GM18861 (cell line): ENCODE measurements at regions not wholly inside any gene's neighbourhood (a gene's known extent, or its start where the extent isn't known, plus 50 kb on each side); places are given as distances from the start of the nearest gene placed in this dataset.
"Not testable (repeated sequence)": the region's sequence is repeated elsewhere in the genome, so short reads cannot be mapped to it uniquely, and the experiment has no call there.

ENCODE experiments used
- ATAC-seq: cut with Tn5 transposase; IDR thresholded peaks from one replicate; pipeline ENCODE4 v1.9.1; 2021; ENCODE audit not compliant: unreplicated experiment

DNA sequence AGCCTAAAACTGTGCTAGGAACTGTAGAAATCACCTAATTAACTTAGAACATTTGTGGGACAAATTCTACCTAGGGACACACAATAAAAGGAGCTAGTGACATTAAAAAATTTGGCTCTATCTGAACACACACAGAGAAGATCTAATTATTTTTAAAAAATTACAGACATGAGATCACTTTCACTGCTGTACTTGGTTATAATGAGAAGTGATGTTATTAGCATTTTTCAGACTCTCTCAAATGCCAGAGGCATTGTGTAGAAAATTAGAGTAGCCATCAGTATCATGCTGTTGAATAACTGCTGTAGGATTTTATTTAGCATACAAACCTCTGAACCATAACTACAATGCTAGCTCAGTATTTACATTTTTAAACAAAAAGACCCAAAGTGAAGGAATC lies 109.1 kb upstream of the ANK2 start:
- ATAC-seq = no peak

DNA sequence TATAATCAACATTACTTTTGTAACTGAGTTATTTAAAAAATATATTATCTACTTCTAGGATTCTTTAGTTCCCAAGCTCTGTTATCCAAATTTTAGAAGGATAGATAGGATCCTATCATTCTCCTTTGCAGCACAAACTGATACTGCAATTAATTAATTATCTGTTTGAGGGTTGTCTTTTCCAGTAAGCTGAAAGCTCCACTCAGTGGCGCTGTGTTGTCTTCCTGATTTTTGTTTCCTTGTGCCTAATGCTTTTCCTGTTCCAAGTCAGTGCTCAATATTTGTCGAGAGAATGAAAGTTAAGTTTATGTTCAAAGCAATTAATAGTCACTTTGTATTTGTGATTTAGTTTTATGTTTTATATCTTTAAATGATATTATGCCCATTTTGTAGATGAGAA lies 107.4 kb upstream of the ANK2 start:
- no peak for ATAC-seq

DNA sequence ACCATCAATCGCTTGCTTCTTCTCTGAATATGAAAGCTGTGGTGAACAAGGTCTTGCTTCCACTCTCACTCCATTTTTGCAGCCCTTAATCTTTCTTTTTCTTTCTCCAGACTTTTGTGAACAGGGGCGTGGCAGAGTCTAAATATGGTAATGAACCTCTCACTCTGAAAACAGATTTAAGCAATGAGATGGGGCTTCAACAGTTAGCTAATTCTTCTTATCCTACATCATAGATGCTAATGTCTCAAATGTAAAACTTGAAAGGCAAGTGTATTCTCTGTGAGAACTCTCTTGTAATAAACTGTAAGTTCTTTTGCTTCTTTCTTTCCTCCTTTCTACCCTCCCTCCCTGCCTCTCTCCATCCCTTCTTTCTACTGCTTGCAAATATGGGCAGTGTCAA lies 106.5 kb upstream of the ANK2 start:
- ATAC-seq = no peak

DNA sequence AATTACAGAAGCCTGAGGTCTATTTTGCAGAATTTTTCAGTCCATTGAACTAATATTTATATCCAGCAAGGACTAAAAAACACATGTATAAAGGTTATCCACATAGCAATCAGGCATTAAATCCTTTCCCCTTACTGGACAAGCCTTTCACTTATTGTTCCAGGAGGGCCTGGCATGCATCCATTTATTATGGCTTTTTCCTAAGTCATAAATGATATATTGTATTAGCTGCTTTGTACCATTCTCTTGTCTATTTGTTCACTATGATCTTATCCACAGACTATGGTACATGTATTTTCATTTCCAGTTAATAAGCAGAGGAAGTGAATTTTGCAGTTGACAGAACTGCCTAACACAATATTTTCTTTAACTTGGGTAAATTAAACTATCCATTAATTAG lies 105.4 kb upstream of the ANK2 start:
- no peak for ATAC-seq

DNA sequence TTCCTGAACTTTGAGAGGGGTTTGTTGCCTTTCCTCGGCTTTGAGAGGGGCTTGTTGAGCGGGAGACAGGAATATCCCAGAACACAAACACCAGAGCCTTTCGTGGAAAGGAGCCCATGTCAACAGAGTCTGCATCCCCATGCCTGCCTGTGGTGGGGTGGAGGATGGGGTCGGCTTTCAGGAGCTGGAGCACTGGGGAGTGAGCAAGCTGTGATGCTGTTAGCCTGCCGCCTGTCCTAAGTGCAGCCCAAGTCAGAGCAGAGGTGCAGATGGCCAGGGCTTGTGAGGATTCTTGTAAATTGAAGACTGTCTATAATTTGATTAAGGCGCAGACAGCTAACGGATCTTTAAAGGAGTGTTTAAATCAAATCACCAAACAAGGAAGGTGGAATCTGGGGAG lies 103.3 kb upstream of the ANK2 start:
- ATAC-seq = no peak

DNA sequence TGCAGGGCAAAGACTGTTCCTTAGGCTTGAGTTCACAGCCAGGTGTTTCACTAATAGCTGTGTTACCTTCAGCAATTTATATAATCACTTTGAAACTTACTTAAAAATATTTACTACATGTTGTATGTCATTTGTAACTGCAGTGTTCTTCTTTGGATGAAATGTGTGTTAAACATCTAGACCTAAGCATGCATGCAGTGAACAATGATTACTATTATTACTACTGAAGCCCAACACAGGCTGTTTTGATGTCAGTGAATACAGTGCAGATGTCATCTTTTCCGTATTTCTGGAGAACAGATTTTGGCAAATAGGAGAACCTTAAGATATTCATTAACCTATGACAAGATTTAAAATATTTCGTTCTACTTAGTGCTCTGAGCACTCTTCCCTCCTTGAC lies 101.8 kb upstream of the ANK2 start:
- no peak for ATAC-seq

DNA sequence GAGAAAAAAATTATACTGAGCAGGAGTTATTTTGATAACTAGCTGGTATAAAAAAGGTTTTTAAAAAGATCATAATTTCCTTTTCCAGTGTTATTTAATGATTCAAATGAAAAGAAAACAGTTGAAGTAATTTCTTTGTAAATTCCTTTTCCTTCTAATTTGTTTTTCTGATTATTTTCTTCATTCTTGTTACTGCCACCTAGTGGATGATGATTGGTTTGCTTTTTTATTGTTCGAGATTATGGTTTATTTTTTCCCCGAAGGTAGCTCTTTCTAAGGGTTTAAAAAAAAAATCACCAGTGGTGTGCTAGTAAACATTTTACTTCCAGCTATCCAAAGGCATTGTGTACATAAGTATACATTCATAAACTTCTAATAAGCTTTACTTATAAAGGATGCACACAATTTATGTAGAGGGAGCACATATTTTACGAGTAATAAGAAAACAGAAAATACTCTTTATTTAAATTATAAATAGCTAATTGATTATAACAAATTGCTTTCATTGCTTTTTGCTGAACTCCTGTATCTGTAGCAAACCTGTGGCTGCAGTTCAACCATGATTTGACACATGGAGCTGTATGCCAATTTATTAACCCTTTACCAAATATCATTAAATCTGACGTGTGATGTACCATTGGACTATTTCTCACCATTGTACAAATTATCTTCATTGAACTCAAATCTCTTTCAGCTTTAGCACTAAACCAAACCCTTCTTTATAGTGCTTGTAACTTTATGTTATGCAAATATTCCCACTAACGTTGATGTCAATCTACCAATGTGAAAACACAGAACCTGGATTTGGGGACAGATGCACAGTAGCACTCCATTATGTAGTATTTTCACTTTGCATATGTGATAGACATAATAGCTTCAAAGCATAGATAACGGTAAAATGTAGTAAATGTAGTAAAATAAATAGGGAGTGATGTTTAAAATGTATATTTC lies 97.8 kb upstream of the ANK2 start:
- no peak for ATAC-seq

DNA sequence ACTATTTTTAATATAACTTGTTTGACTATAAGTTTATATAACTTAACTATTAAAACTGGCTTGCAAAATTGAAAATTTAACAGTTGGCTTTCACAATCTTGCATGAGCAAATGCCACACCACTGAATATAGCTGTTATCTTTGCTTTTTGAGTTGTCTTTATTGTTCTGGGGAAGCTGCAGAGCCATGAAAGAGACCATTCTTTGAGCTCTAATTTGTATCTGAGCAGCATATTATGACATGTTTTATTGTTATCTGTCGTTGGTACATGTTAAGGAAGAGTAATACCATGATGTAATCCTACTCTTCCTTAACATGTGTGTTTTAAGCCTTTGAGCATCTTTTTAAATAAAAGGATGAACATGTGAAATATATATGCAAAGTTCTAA lies 97.1 kb upstream of the ANK2 start:
- ATAC-seq = no peak

DNA sequence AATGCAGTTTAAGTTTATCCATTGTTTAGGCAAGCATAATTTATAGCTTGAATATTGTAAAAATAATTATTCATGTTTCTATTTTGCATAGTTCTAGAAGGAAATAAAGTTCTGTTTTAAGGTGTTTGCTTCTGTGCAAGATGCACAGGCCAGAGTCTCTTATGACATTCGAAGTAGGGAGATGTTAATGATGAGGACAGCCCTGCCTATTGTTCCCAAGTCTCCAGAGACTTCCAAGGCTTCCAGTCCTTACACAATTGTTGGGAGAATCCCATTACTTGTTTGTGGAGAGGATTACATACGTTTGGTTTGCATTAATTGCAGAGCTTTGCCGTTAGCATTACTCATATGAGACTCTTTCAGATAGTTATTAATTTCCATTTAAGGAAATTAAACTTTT lies 96.2 kb upstream of the ANK2 start:
- ATAC-seq = no peak

DNA sequence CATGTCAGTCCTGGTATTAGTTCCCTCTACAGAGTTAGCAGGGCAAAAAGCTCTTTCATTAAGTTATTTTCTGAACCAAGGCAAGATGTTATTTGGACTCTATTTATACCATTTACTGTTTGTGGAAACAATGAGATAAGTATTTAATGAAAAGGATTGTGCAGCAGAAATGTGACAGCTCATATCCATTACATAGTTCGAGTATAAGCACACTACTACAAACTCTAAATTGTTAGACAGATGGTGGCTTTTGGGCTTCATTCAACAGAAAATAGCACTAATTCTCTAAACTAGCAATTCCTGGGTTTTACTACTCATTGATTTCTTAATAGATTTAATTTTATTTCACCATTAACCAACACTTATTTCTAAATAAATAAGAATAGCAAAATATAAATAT lies 95.2 kb upstream of the ANK2 start:
- no peak for ATAC-seq

DNA sequence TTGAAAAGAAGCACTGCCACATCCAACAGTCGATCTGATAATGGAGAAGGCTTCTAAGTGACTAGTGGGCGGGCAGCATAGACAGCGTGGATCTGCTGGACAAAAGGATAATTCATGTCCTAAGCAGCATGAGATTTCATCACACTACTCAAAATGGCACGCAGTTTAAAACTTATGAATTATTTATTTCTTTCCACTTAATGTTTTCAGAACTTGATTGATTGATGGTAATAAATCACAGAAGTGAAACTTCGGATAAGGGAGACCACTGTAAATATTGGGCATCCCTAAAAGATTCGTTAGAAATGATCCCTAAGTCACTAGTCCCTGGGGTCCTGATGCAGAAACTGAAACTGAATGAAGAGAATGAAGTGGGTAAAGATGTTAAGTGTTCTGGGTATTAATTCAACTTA lies 93.0 kb upstream of the ANK2 start:
- no peak for ATAC-seq

DNA sequence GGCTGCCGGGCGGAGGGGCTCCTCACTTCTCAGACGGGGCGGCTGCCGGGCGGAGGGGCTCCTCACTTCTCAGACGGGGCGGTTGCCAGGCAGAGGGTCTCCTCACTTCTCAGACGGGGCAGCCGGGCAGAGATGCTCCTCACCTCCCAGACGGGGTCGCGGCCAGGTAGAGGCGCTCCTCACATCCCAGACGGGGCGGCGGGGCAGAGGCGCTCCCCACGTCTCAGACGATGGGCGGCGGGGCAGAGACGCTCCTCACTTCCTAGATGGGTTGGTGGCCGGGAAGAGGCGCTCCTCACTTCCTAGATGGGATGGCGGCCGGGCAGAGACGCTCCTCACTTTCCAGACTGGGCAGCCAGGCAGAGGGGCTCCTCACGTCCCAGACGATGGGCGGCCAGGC lies 91.7 kb upstream of the ANK2 start:
- not testable (repeated sequence) for ATAC-seq

DNA sequence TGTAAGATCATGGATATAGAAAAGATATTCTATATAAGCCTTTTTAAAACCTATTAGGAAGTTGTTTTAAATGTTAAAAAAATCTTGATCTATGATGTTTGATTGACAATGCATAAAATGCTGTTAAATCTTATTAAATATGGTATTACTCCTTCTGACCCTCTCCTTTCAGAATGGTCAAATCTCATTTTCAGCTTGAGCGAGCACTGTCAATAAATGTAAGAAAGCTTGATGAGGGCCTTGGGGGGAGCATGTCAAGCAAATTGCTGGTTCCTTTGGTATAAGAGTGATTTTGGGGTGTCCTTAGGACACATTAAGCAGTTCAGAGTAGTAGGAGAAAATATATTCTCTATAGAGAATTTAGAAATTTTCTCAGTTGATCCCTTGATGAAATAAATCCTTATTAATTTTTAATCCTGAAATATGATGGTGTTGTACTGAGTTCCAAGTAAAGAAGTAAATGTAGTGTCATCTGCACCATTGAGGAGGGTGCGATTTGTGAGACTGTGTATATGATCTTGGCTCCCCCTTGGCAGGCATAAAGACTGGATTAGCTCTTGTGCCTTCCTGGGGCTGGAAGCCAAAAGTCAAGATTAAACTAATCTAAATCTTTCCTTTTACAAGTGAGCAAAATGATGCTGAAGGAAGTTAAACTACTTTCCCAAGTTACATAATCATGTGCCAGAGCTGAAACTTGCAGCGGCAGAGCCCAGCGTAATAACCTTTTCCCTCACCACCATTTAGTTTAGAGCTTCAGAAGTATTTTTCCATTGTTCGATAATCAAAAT lies 82.6 kb upstream of the ANK2 start:
- ATAC-seq = no peak

DNA sequence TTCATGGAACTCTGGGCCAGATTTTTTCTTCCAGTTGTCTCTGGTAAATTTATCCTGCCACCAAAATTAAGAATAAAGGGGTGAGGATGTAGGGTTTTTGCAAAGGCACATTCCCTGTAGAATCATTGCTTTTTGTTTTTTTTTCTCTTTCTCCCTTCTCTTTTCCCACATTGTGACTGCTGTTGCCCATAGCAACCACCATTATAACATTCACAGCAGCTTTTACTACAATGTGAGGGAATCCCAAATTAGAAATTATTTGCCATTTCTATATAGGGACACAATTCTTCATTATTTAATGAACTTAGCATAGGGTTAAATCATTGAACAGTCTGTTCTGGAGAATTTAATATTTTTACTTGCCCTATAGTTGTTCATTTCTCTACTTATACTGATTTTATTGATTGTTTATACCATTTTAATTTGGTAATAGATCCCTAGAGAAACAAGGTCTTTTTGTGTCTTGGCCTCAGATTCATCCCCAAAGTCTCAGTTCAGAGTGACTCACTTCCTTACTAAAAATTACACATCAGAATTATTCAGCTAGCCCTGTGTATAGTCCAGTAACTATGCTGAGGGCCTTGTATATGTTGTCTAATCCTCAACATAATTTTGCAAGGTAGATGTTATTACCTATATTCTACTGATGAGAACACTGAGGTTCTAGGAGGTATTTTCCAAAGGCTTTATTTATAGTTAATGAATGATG lies 80.8 kb upstream of the ANK2 start:
- no peak for ATAC-seq

DNA sequence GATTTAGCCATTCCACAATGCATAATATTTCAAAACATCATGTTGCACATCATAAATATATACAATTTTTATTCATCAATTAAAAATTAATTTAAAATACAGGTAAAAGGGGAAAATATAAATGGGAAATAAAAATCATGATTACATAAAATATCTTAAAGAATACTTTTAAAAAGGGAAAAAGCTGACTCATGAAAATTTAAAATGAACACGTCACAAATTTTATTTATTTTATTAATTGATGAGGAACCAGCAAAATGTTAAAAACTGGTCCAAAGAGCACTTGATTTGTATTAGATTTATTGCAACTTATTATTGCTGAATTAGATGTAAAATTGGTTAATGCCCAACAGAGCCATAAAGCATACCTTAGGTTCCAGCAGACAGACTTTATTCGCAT lies 78.5 kb upstream of the ANK2 start:
- no peak for ATAC-seq

DNA sequence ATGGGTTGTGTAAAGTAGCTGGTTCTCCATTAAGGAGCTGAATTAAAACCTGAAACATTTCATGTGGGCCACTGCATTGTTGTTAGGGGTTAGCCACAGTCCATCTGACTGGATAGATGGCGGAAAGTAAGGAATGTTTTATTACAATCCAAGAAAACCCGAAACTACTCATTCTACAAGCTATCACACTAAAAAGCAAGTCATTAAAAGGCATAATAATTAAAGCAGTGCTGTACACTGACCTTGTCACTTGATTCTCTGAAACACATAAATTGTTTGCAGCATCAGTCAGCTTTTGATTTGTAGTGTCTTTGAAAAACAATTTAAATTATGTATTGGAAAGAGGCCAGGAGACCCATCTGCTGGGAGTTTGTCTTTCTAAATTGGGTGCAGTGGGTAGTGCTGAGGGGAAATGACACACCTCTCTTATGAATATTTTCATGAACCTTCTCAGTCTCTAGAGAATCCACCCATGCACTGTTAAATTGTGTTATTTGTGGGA lies 75.7 kb upstream of the ANK2 start:
- ATAC-seq = no peak

DNA sequence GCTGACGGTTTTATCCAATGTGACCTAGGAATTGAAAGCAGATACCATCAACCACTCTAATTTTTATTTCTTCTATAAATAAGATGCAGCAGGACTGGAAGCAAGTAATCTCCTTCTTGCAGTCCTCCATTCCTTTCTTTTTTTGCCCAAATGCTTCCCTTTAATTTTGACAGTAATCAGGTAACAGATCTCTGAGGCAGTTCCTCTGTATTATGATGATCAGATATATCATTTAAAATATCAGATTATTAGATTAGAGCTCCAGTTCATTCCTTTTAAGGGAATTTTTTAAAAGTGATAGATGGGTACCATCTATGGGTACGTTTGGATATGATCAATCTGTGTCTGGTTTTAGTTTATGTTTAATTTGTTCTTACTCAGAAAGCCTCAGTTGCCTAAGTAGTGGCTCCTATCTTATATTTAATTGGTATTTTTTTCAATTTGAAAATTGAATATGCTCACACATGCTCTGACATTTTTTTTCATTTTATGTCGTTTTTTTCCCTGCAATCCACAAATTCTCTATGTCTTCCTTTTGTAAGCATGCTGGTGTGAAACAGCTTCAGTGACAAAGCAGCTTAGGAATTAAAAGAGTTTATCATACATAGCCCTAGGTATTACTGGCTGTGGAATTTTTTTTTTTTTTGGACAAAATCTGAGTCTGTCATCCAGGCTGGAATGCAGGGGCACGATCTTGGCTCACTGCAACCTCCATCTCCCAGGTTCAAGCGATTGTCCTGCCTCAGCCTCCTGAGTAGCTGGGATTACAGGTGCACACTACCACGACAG lies 73.7 kb upstream of the ANK2 start:
- ATAC-seq = no peak

DNA sequence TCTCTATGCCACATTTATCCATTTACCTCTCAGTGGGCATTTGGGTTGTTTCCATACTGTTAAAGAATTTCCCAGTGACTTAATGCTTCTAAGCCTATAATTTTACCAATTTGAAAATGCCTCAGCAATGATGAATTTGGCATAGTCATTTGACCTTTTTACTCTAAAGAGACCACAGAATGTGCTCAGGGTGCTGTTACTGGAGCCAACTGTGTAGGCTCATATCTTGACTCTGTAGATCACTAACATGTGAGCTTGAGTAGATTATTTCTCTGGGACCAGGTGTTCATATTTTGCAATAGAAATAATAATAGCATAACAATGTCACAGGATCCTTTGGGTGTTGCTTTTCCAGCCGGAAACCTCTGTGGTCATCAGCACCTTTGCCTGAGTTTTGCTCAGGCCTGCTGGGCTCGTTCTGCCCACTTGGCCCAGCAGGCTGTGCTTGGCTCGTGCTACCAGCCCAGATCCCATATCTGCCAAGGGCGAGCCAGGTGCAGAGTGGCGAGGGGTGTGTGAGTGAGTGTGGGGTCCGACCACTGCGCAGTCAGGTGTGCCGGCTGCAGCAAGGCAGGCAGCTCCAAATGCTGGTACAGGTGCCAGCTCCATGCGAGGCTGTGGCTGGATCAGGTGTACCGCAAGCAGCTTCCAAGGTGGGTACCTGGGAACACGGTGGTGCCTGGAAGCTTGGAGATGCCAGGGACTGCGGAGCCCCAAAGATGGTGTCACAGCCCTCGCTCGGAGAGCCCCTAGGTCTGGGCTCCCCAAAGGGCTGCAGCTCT lies 70.6 kb upstream of the ANK2 start:
- ATAC-seq = no peak

DNA sequence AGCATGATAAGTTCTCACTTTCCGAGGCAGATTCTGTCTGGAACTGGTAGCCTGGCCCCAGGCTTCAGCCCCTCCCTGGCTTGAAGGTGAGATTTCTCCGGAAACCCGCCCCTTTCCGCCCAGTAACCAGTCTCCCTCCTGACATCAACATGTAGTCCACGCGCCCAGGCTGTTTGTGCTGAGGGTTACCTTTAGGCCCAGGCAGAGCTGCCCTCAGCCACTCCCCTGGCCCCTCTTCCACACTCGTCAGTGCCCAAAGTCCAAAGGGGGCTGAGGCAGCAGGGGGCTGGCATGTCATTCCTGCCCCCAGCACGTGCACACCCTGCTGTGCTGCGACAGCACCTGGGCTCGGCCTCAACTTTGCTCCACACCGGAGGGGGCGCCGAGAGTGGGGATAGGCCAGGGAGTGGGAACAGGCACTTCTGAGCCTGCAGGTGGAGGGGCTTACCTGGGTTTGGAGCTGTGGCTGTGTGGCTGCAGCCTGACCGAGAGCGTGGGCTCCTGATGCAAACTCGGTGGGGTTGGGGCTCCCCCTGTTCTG lies 69.5 kb upstream of the ANK2 start:
- no peak for ATAC-seq

DNA sequence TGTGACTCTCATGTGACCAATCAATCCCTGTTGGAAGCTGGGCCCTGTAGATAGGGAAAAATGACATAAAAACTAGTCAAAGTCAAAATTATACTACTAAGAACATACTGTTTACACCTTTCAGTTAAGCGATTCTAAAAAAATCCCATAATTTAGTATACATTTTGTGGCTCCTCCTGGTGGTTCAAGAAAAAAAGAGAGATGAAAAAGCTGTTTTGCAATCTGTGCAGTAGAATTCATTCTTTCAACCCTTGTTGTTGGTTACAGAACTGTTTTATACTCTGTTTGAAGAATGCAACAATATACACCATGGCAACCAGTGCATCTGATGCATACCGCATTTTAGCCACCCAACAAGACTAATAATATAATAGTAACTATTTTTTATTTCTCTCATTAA lies 66.8 kb upstream of the ANK2 start:
- ATAC-seq = no peak
